Astrocyte (in vitro differentiated cells and primary cell): ENCODE measurements at regions not wholly inside any gene's neighbourhood (a gene's known extent, or its start where the extent isn't known, plus 50 kb on each side); places are given as distances from the start of the nearest gene placed in this dataset.

Experiments
- DNase-seq: peaks from one replicate; pipeline ENCODE4 v3.0.0-alpha.2; 2010; ENCODE audit warnings: low read depth
- FAIRE-seq: peaks from 2 replicates; lab custom pipeline; 2011; peaks lifted over from hg19 to GRCh38; lab: Jason Lieb, UNC
- H2AFZ ChIP-seq: 2 replicates; pipeline ENCODE4 v1.6.0; 2012; ENCODE audit warnings: low read depth, low read length, inconsistent platforms
- H3K27ac ChIP-seq: 2 replicates; pipeline ENCODE4 v1.5.1; 2011; ENCODE audit warnings: low read depth, low read length, inconsistent platforms
- H3K27me3 ChIP-seq: 2 replicates; pipeline ENCODE4 v1.6.0; 2011; ENCODE audit warnings: low read length, inconsistent platforms; ENCODE audit not compliant: insufficient read depth
- H3K36me3 ChIP-seq: 2 replicates; pipeline ENCODE4 v1.5.1; 2011; ENCODE audit warnings: low read length, inconsistent platforms; ENCODE audit not compliant: insufficient read depth
- H3K4me1 ChIP-seq: 2 replicates; pipeline ENCODE4 v1.5.1; 2011; ENCODE audit warnings: low read length, inconsistent platforms; ENCODE audit not compliant: insufficient read depth
- H3K4me2 ChIP-seq: 2 replicates; pipeline ENCODE4 v1.6.0; 2012; ENCODE audit warnings: low read length, inconsistent platforms
- H3K4me3 ChIP-seq: 2 replicates; pipeline ENCODE4 v1.5.1; 2011; ENCODE audit warnings: low read depth, mild to moderate bottlenecking, low read length, inconsistent platforms; ENCODE audit not compliant: insufficient read depth
- H3K79me2 ChIP-seq: 2 replicates; pipeline ENCODE4 v1.6.0; 2012; ENCODE audit warnings: mild to moderate bottlenecking, low read length, inconsistent platforms; ENCODE audit not compliant: insufficient read depth
- H3K9ac ChIP-seq: 2 replicates; pipeline ENCODE4 v1.6.0; 2012; ENCODE audit warnings: mild to moderate bottlenecking, low read length, inconsistent platforms
- H3K9me3 ChIP-seq: 2 replicates; pipeline ENCODE4 v1.5.1; 2012; ENCODE audit warnings: low read depth, mild to moderate bottlenecking, low read length, inconsistent platforms; ENCODE audit not compliant: insufficient read depth
- H4K20me1 ChIP-seq: 2 replicates; pipeline ENCODE4 v1.6.0; 2012; ENCODE audit warnings: low read length, inconsistent platforms; ENCODE audit not compliant: insufficient read depth
- H3K27ac Mint-ChIP-seq: one replicate; pipeline ENCODE4 v1.8.0; 2021; ENCODE audit warnings: mild to moderate bottlenecking, mixed read lengths; ENCODE audit not compliant: unreplicated experiment
- H3K27me3 Mint-ChIP-seq: one replicate; pipeline ENCODE4 v1.8.0; 2021; ENCODE audit warnings: low read depth, mixed read lengths; ENCODE audit not compliant: unreplicated experiment
- H3K36me3 Mint-ChIP-seq: one replicate; pipeline ENCODE4 v1.8.0; 2021; ENCODE audit warnings: low read depth, mixed read lengths; ENCODE audit not compliant: unreplicated experiment
- H3K4me1 Mint-ChIP-seq: one replicate; pipeline ENCODE4 v1.8.0; 2021; ENCODE audit warnings: low read depth, mixed read lengths; ENCODE audit not compliant: unreplicated experiment
- H3K4me3 Mint-ChIP-seq: one replicate; pipeline ENCODE4 v1.8.0; 2021; ENCODE audit warnings: mild to moderate bottlenecking, moderate library complexity, mixed read lengths; ENCODE audit not compliant: unreplicated experiment
- H3K9me3 Mint-ChIP-seq: one replicate; pipeline ENCODE4 v1.8.0; 2021; ENCODE audit warnings: mild to moderate bottlenecking, mixed read lengths; ENCODE audit not compliant: unreplicated experiment
- CTCF ChIP-seq: IDR thresholded peaks from 2 replicates; pipeline ENCODE4 v1.5.1; 2011; ENCODE audit warnings: low read depth, mild to moderate bottlenecking, inconsistent platforms, low read length, moderate library complexity; ENCODE audit not compliant: insufficient read depth
- EZH2 ChIP-seq: IDR thresholded peaks from 2 replicates; pipeline ENCODE4 v1.6.1; 2012; ENCODE audit warnings: mild to moderate bottlenecking, low read length, inconsistent platforms; ENCODE audit not compliant: insufficient read depth

- H2AFZ ChIP-seq: no peak overlapping the region
- peaks cover 2% of the 10 kb centered on the region for H3K9me3 Mint-ChIP-seq
- no peak for FAIRE-seq
- no peaks in the 10 kb centered on the region for H3K36me3 ChIP-seq
- no peaks in the 10 kb centered on the region for H3K9me3 ChIP-seq
- H3K4me1 ChIP-seq: no peaks in the 10 kb centered on the region
- no peak for DNase-seq
- no peak overlapping the region for H3K9ac ChIP-seq
- no peaks in the 10 kb centered on the region for H3K79me2 ChIP-seq
- peaks cover 6% of the 10 kb centered on the region for H3K36me3 Mint-ChIP-seq
- H3K4me3 Mint-ChIP-seq: no peak overlapping the region
- H3K4me3 ChIP-seq: no peak overlapping the region
- H3K27me3 ChIP-seq: no peaks in the 10 kb centered on the region
- no peak overlapping the region for H3K27ac ChIP-seq
- H3K27ac Mint-ChIP-seq: no peak overlapping the region
- H3K4me2 ChIP-seq: no peak overlapping the region
- peaks cover 18% of the 10 kb centered on the region for H3K27me3 Mint-ChIP-seq
- H4K20me1 ChIP-seq: no peaks in the 10 kb centered on the region
- peaks cover 8% of the 10 kb centered on the region for H3K4me1 Mint-ChIP-seq
- no peak for TF ChIP-seq EZH2
- TF ChIP-seq CTCF: no peak
Measured at GRCh38 chr2:236703906-236704305, 134.3 kb downstream of the ACKR3 start.

- Histone ChIP-seq H2AFZ (no peak overlapping the region), H3K36me3 (no peaks in the 10 kb centered on the region), H3K4me1 (no peaks in the 10 kb centered on the region), H4K20me1 (no peaks in the 10 kb centered on the region), H3K9me3 (no peaks in the 10 kb centered on the region), H3K4me2 (no peak overlapping the region), H3K9ac (no peak overlapping the region), H3K4me3 (no peak overlapping the region), H3K27ac (no peak overlapping the region), H3K79me2 (no peaks in the 10 kb centered on the region), H3K27me3 (no peaks in the 10 kb centered on the region)
- Mint-ChIP-seq H3K4me1 (peaks cover 8% of the 10 kb centered on the region), H3K4me3 (no peak overlapping the region), H3K36me3 (peaks cover 6% of the 10 kb centered on the region), H3K27ac (no peak overlapping the region), H3K27me3 (peaks cover 18% of the 10 kb centered on the region), H3K9me3 (peaks cover 2% of the 10 kb centered on the region)
- TF ChIP-seq EZH2 (no peak), CTCF (no peak)
- FAIRE-seq (no peak), DNase-seq (no peak)
Measured at GRCh38 chr2:236704887-236705286, 135.3 kb downstream of the ACKR3 start.

- no peak overlapping the region for H3K9ac ChIP-seq
- DNase-seq (no peak), FAIRE-seq (no peak)
- H3K27me3 ChIP-seq: no peaks in the 10 kb centered on the region
- H3K4me2 ChIP-seq: no peak overlapping the region
- H3K9me3 ChIP-seq: no peaks in the 10 kb centered on the region
- no peaks in the 10 kb centered on the region for H3K79me2 ChIP-seq
- Mint-ChIP-seq H3K27ac (peak overlapping the region; percentile 56), H3K27me3 (peaks cover 18% of the 10 kb centered on the region), H3K4me3 (peak overlapping the region; percentile 63), H3K9me3 (peaks cover 2% of the 10 kb centered on the region), H3K36me3 (peaks cover 6% of the 10 kb centered on the region), H3K4me1 (peaks cover 8% of the 10 kb centered on the region)
- H4K20me1 ChIP-seq: no peaks in the 10 kb centered on the region
- H3K4me3 ChIP-seq: no peak overlapping the region
- H3K36me3 ChIP-seq: no peaks in the 10 kb centered on the region
- no peak for TF ChIP-seq EZH2
- TF ChIP-seq CTCF: no peak
- H2AFZ ChIP-seq: no peak overlapping the region
- H3K27ac ChIP-seq: no peak overlapping the region
- no peaks in the 10 kb centered on the region for H3K4me1 ChIP-seq
Measured at GRCh38 chr2:236705295-236706105, 135.9 kb downstream of the ACKR3 start.
